A673 (cell line): ENCODE measurements at regions not wholly inside any gene's neighbourhood (a gene's known extent, or its start where the extent isn't known, plus 50 kb on each side); places are given as distances from the start of the nearest gene placed in this dataset.

Source experiments
- EZH2 ChIP-seq: fragments of 200-600 bp; sonication (generic); IDR thresholded peaks from 2 replicates; pipeline ENCODE4 v1.6.1; 2017; ENCODE audit warnings: borderline replicate concordance, low read depth, mild to moderate bottlenecking, mixed read lengths, antibody characterized with exemption, low read length; ENCODE audit not compliant: poor library complexity, severe bottlenecking
- TF ChIP-seq, protein P1 (sequence below): fragments of 300-800, 200-600 bp; sonication (generic); conservative IDR thresholded peaks from 2 replicates; pipeline ENCODE4 v1.5.1; 2017; ENCODE audit warnings: low read depth, mild to moderate bottlenecking, antibody characterized with exemption, low read length, moderate library complexity, mixed read lengths

DNA sequence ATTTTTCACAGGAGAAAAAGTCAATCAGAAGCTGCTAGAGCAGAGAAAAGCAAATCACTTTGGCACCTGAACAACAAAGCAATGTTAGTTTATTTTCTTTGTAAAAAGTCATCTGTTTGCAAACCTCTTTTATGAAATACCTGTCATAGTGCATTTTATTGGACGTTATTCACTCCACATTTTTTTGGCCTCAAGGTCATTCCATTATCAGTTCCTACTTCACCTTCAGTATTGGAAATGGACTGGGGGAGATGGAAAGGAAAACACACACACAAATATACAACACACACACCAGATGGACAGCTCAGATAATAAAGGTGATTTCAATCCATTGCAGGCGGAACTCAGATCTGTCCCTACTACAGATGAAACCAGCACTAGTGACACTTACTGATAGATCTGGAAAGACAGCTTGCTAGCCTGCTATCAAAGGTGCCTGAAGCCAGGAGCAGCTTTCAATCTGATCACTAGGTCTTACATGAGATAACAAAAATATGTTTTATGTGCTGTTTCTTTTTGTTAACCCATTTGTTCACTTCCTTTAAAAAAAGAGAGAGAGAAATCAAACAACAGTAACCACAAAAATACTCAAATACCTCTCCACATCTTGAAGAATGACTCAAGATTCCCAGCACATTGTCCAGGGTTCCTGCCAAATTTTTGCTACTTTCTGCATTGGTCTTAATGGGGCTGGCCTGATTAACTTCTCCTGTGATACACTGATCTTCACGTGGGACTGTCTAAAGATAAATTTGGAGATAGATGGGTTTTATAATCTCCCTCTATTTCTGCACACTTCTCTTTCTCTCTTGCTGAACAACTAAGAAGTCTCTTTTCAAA is 844.3 kb upstream of the TENM4 start:
- TF ChIP-seq, protein P1, sequence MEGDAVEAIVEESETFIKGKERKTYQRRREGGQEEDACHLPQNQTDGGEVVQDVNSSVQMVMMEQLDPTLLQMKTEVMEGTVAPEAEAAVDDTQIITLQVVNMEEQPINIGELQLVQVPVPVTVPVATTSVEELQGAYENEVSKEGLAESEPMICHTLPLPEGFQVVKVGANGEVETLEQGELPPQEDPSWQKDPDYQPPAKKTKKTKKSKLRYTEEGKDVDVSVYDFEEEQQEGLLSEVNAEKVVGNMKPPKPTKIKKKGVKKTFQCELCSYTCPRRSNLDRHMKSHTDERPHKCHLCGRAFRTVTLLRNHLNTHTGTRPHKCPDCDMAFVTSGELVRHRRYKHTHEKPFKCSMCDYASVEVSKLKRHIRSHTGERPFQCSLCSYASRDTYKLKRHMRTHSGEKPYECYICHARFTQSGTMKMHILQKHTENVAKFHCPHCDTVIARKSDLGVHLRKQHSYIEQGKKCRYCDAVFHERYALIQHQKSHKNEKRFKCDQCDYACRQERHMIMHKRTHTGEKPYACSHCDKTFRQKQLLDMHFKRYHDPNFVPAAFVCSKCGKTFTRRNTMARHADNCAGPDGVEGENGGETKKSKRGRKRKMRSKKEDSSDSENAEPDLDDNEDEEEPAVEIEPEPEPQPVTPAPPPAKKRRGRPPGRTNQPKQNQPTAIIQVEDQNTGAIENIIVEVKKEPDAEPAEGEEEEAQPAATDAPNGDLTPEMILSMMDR, result no peak
- TF ChIP-seq EZH2, result no peak
